ENCODE measurements at regions not wholly inside any gene's neighbourhood (a gene's known extent, or its start where the extent isn't known, plus 50 kb on each side); places are given as distances from the start of the nearest gene placed in this dataset.

GRCh38 chr7:94314413-94315410 is 80.0 kb upstream of the COL1A2 start:
- TF ChIP-seq POLR2AphosphoS5 (IDR thresholded peaks at IDR 0.05; ENCODE audit: borderline replicate concordance, low read depth, low read length) (no peak), EZH2 (IDR thresholded peaks at IDR 0.05) (no peak), FOXP2 (optimal IDR thresholded peaks at IDR 0.05; ENCODE audit: control extremely low read depth, extremely low read length, insufficient read depth) (no peak)

Measured in SK-N-MC (cell line).